Neural cell (in vitro differentiated cells): ENCODE measurements at regions not wholly inside any gene's neighbourhood (a gene's known extent, or its start where the extent isn't known, plus 50 kb on each side); places are given as distances from the start of the nearest gene placed in this dataset.

Experiments
- H2AFZ ChIP-seq: fragments of 200-600, 300-800 bp; sonication (generic), shearing (Covaris generic); 2 replicates; pipeline ENCODE4 v1.6.0; 2014; ENCODE audit warnings: low read depth, mild to moderate bottlenecking, antibody characterized with exemption, low read length, moderate library complexity
- H3F3A ChIP-seq: fragments of 200-600 bp; shearing (Covaris generic); 2 replicates; pipeline ENCODE4 v1.6.1; 2016; ENCODE audit warnings: mild to moderate bottlenecking, moderate library complexity, mixed read lengths, antibody characterized with exemption, low read length; ENCODE audit not compliant: insufficient read depth, poor library complexity, severe bottlenecking
- H3K27ac ChIP-seq: fragments of 200-600, 300-800 bp; sonication (generic), shearing (Covaris generic); 2 replicates; pipeline ENCODE4 v1.5.1; 2014; ENCODE audit warnings: mild to moderate bottlenecking, low read length, moderate library complexity
- H3K27me3 ChIP-seq: fragments of 300-800, 200-600 bp; sonication (generic), shearing (Covaris generic); 2 replicates; pipeline ENCODE4 v1.6.0; 2014; ENCODE audit warnings: mild to moderate bottlenecking, low read depth, low read length, moderate library complexity; ENCODE audit not compliant: insufficient read depth
- H3K36me3 ChIP-seq: fragments of 300-800, 200-600 bp; sonication (generic), shearing (Covaris generic); 2 replicates; pipeline ENCODE4 v1.5.1; 2014; ENCODE audit warnings: mild to moderate bottlenecking, antibody characterized with exemption, low read length, moderate library complexity; ENCODE audit not compliant: insufficient read depth
- H3K4me2 ChIP-seq: fragments of 300-800, 200-600 bp; sonication (generic), shearing (Covaris generic); 2 replicates; pipeline ENCODE4 v1.6.0; 2014; ENCODE audit warnings: mild to moderate bottlenecking, low read length
- H3K4me3 ChIP-seq: fragments of 300-800, 200-600 bp; sonication (generic), shearing (Covaris generic); 2 replicates; pipeline ENCODE4 v1.5.1; 2014; ENCODE audit warnings: mild to moderate bottlenecking, low read length, moderate library complexity
- H3K79me2 ChIP-seq: fragments of 200-600 bp; shearing (Covaris generic); replicated peaks from 2 replicates; pipeline ENCODE4 v1.6.0; 2014; ENCODE audit warnings: mild to moderate bottlenecking, low read length, moderate library complexity; ENCODE audit not compliant: insufficient read depth
- H3K9ac ChIP-seq: fragments of 300-800, 200-600 bp; sonication (generic), shearing (Covaris generic); 2 replicates; pipeline ENCODE4 v1.6.1; 2016; ENCODE audit warnings: mild to moderate bottlenecking, low read length, mixed read lengths
- H3K9me2 ChIP-seq: fragments of 200-600 bp; shearing (Covaris generic); 2 replicates; pipeline ENCODE4 v1.6.1; 2016; ENCODE audit warnings: mild to moderate bottlenecking, low read length, mixed read lengths; ENCODE audit not compliant: insufficient read depth
- H3K9me3 ChIP-seq: fragments of 200-600, 300-800 bp; sonication (generic), shearing (Covaris generic); 2 replicates; pipeline ENCODE4 v1.6.1; 2016; ENCODE audit warnings: mild to moderate bottlenecking, mixed run types, low read length, moderate library complexity, mixed read lengths
- H4K20me1 ChIP-seq: fragments of 200-600 bp; shearing (Covaris generic); 2 replicates; pipeline ENCODE4 v1.6.1; 2016; ENCODE audit warnings: mild to moderate bottlenecking, mixed run types; ENCODE audit not compliant: insufficient read depth
- EP300 ChIP-seq: fragments of 450-650 bp; conservative IDR thresholded peaks from 2 replicates; pipeline ENCODE4 v1.6.1; 2014; ENCODE audit warnings: antibody characterized with exemption, mild to moderate bottlenecking, moderate library complexity; ENCODE audit not compliant: poor library complexity, severe bottlenecking
- EZH2 ChIP-seq: fragments of 200-600, 300-800 bp; shearing (Covaris generic), sonication (generic); IDR thresholded peaks from 2 replicates; pipeline ENCODE4 v1.6.1; 2014; ENCODE audit warnings: antibody characterized with exemption, low read length, borderline replicate concordance, mild to moderate bottlenecking; ENCODE audit not compliant: insufficient read depth, poor library complexity, severe bottlenecking
- MXI1 ChIP-seq: fragments of 450-650 bp; conservative IDR thresholded peaks from 2 replicates; pipeline ENCODE4 v1.6.1; 2014; ENCODE audit warnings: antibody characterized with exemption, mild to moderate bottlenecking; ENCODE audit not compliant: poor library complexity, severe bottlenecking
- POLR2AphosphoS5 ChIP-seq: IDR thresholded peaks from 2 replicates; pipeline ENCODE4 v1.6.1; 2012
- RAD21 ChIP-seq: fragments of 450-650 bp; conservative IDR thresholded peaks from 2 replicates; pipeline ENCODE4 v1.6.1; 2014; ENCODE audit warnings: antibody characterized with exemption, mild to moderate bottlenecking, moderate library complexity
- SMC3 ChIP-seq: fragments of 450-650 bp; conservative IDR thresholded peaks from 2 replicates; pipeline ENCODE4 v1.6.1; 2014; ENCODE audit warnings: antibody characterized with exemption, mild to moderate bottlenecking, moderate library complexity; ENCODE audit not compliant: poor library complexity
- TAF1 ChIP-seq: IDR thresholded peaks from 2 replicates; pipeline ENCODE4 v1.6.1; 2012; ENCODE audit warnings: low read depth
- TF ChIP-seq, protein P1 (sequence below): fragments of 450-650 bp; IDR thresholded peaks from 2 replicates; pipeline ENCODE4 v1.5.1; 2014; ENCODE audit warnings: antibody characterized with exemption, mild to moderate bottlenecking, moderate library complexity; ENCODE audit not compliant: poor library complexity, severe bottlenecking
- TF ChIP-seq, protein P2 (sequence below): IDR thresholded peaks from 2 replicates; pipeline ENCODE4 v1.6.1; 2012; ENCODE audit warnings: borderline replicate concordance

GRCh38 chr18:56299740-56300139 is 338.7 kb downstream of the TXNL1 start:
- Histone ChIP-seq H3K79me2 (no peaks in the 10 kb centered on the region), H3F3A (no peaks in the 10 kb centered on the region), H3K9ac (no peak overlapping the region), H2AFZ (no peak overlapping the region), H3K27me3 (no peaks in the 10 kb centered on the region), H4K20me1 (no peaks in the 10 kb centered on the region), H3K9me2 (no peaks in the 10 kb centered on the region), H3K4me2 (no peak overlapping the region), H3K27ac (no peak overlapping the region), H3K9me3 (no peaks in the 10 kb centered on the region), H3K4me3 (no peak overlapping the region), H3K36me3 (no peaks in the 10 kb centered on the region)
- TF ChIP-seq TAF1 (no peak), MXI1 (no peak), RAD21 (no peak)

DNA sequence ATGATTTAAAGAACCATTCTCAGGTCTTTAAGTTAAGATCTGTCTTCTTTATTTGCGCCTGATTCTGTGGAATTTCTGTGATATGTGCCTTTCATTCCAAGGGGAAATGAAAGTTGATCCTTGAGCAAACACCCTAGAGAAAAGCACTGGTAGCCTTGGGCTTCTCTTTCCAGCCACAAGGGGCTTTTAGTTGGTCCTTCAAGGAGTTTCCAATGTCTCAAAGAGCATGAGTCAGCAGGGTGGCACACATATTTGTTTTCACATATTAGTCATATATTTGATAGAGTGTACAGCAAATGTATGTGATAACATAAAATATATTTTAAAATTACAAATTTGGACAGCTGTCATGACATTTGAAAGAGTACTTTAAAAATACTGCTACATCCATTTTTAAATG is 339.5 kb downstream of the TXNL1 start:
- Histone ChIP-seq H3K36me3 (no peaks in the 10 kb centered on the region), H3K27me3 (no peaks in the 10 kb centered on the region), H2AFZ (no peak overlapping the region), H4K20me1 (no peaks in the 10 kb centered on the region), H3F3A (no peaks in the 10 kb centered on the region), H3K4me3 (no peak overlapping the region), H3K4me2 (no peak overlapping the region), H3K9ac (no peak overlapping the region), H3K9me2 (no peaks in the 10 kb centered on the region), H3K9me3 (no peaks in the 10 kb centered on the region), H3K27ac (no peak overlapping the region), H3K79me2 (no peaks in the 10 kb centered on the region)
- TF ChIP-seq SMC3 (no peak), MXI1 (no peak), POLR2AphosphoS5 (no peak), RAD21 (no peak), EP300 (no peak), TAF1 (no peak), EZH2 (no peak)
- TF ChIP-seq, protein P1, sequence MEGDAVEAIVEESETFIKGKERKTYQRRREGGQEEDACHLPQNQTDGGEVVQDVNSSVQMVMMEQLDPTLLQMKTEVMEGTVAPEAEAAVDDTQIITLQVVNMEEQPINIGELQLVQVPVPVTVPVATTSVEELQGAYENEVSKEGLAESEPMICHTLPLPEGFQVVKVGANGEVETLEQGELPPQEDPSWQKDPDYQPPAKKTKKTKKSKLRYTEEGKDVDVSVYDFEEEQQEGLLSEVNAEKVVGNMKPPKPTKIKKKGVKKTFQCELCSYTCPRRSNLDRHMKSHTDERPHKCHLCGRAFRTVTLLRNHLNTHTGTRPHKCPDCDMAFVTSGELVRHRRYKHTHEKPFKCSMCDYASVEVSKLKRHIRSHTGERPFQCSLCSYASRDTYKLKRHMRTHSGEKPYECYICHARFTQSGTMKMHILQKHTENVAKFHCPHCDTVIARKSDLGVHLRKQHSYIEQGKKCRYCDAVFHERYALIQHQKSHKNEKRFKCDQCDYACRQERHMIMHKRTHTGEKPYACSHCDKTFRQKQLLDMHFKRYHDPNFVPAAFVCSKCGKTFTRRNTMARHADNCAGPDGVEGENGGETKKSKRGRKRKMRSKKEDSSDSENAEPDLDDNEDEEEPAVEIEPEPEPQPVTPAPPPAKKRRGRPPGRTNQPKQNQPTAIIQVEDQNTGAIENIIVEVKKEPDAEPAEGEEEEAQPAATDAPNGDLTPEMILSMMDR = no peak
- TF ChIP-seq, protein P2, sequence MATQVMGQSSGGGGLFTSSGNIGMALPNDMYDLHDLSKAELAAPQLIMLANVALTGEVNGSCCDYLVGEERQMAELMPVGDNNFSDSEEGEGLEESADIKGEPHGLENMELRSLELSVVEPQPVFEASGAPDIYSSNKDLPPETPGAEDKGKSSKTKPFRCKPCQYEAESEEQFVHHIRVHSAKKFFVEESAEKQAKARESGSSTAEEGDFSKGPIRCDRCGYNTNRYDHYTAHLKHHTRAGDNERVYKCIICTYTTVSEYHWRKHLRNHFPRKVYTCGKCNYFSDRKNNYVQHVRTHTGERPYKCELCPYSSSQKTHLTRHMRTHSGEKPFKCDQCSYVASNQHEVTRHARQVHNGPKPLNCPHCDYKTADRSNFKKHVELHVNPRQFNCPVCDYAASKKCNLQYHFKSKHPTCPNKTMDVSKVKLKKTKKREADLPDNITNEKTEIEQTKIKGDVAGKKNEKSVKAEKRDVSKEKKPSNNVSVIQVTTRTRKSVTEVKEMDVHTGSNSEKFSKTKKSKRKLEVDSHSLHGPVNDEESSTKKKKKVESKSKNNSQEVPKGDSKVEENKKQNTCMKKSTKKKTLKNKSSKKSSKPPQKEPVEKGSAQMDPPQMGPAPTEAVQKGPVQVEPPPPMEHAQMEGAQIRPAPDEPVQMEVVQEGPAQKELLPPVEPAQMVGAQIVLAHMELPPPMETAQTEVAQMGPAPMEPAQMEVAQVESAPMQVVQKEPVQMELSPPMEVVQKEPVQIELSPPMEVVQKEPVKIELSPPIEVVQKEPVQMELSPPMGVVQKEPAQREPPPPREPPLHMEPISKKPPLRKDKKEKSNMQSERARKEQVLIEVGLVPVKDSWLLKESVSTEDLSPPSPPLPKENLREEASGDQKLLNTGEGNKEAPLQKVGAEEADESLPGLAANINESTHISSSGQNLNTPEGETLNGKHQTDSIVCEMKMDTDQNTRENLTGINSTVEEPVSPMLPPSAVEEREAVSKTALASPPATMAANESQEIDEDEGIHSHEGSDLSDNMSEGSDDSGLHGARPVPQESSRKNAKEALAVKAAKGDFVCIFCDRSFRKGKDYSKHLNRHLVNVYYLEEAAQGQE = no peak

- Histone ChIP-seq H3K9ac (no peak overlapping the region), H3K36me3 (no peaks in the 10 kb centered on the region), H3K4me2 (no peak overlapping the region), H3K9me2 (no peaks in the 10 kb centered on the region), H3K27me3 (no peaks in the 10 kb centered on the region), H3K4me3 (no peak overlapping the region), H3K9me3 (no peaks in the 10 kb centered on the region), H3K79me2 (no peaks in the 10 kb centered on the region), H3F3A (no peaks in the 10 kb centered on the region), H2AFZ (no peak overlapping the region), H3K27ac (no peak overlapping the region), H4K20me1 (no peaks in the 10 kb centered on the region)
- TF ChIP-seq TAF1 = no peak
- no peak for TF ChIP-seq SMC3
- no peak for TF ChIP-seq MXI1
- no peak for TF ChIP-seq POLR2AphosphoS5
- TF ChIP-seq, protein P2 = no peak
- TF ChIP-seq, protein P1 = no peak
- no peak for TF ChIP-seq EP300
- no peak for TF ChIP-seq EZH2
- no peak for TF ChIP-seq RAD21
These were observed 342.0 kb downstream of the TXNL1 start for GRCh38 chr18:56296381-56296780.
